Esophagus squamous epithelium (tissue), 4 donors: ENCODE measurements at regions not wholly inside any gene's neighbourhood (a gene's known extent, or its start where the extent isn't known, plus 50 kb on each side); places are given as distances from the start of the nearest gene placed in this dataset.

Experiments used
- POLR2A ChIP-seq, 4 donors: fragments of 450-650 bp; IDR thresholded peaks; one replicate each; pipeline ENCODE4 v1.6.1; 2017; ENCODE audit warnings: antibody characterized with exemption in 4 of 4, mild to moderate bottlenecking in 4 of 4, moderate library complexity in 3 of 4
- TF ChIP-seq, protein P1 (sequence below), 6 experiments: fragments of 450-650 bp in 4 of 6; fragments of 200-600 bp in 2 of 6; sonication (generic) in 2 of 6; IDR thresholded peaks; one replicate each; pipeline ENCODE4 v1.5.1; 2016 to 2019; ENCODE audit warnings: antibody characterized with exemption in 6 of 6, mild to moderate bottlenecking in 4 of 6, moderate library complexity in 4 of 6

DNA sequence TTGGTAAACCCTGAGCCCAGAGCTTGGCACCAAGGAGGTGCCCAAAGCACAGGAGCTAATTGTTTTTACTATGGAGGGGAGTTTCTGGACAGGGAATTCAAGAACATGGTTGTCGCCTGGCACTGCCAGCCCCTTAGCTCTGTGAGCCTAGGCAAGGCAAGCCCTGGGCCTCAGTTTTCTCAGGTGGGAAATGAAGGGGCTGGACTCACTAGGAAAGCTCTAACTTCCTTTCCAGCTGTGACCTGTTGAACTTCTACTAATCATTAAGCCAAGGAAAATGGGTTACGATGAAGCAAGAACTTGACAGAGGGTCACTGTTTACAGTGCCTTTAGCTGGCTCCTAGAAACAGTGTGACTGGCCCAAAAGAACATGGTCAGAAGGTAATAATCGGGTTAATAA is 277.2 kb downstream of the SHQ1 start:
- TF ChIP-seq, protein P1, sequence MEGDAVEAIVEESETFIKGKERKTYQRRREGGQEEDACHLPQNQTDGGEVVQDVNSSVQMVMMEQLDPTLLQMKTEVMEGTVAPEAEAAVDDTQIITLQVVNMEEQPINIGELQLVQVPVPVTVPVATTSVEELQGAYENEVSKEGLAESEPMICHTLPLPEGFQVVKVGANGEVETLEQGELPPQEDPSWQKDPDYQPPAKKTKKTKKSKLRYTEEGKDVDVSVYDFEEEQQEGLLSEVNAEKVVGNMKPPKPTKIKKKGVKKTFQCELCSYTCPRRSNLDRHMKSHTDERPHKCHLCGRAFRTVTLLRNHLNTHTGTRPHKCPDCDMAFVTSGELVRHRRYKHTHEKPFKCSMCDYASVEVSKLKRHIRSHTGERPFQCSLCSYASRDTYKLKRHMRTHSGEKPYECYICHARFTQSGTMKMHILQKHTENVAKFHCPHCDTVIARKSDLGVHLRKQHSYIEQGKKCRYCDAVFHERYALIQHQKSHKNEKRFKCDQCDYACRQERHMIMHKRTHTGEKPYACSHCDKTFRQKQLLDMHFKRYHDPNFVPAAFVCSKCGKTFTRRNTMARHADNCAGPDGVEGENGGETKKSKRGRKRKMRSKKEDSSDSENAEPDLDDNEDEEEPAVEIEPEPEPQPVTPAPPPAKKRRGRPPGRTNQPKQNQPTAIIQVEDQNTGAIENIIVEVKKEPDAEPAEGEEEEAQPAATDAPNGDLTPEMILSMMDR (IDR thresholded peaks at IDR 0.05), result no peak
- no peak for TF ChIP-seq POLR2A (IDR thresholded peaks at IDR 0.05)
